ENCODE measurements at regions not wholly inside any gene's neighbourhood (a gene's known extent, or its start where the extent isn't known, plus 50 kb on each side); places are given as distances from the start of the nearest gene placed in this dataset.
A peak's percentile ranks its signal among the peaks of the same experiment; 100 is the strongest.
"Not testable (repeated sequence)": the region's sequence is repeated elsewhere in the genome, so short reads cannot be mapped to it uniquely, and the experiment has no call there.

GRCh38 chr10:46095943-46096342, 49.9 kb upstream of the MSMB start:
- not testable (repeated sequence) for DNase-seq, H3K27me3 ChIP-seq, H3K9me3 ChIP-seq, H3K36me3 ChIP-seq, H3K4me3 ChIP-seq
- peaks cover 0 to 25% (median 2%) of the 10 kb centered on the region in 4 donors for H3K4me1 ChIP-seq
- peak overlapping the region in 1 of 4 donors; percentile 76 for H3K27ac ChIP-seq

GRCh38 chr10:46096446-46096845, 50.4 kb upstream of the MSMB start:
- H3K4me3 ChIP-seq = no peak overlapping the region
- no peak for TF ChIP-seq POLR2A (IDR thresholded peaks at IDR 0.05)
- TF ChIP-seq, protein P1, sequence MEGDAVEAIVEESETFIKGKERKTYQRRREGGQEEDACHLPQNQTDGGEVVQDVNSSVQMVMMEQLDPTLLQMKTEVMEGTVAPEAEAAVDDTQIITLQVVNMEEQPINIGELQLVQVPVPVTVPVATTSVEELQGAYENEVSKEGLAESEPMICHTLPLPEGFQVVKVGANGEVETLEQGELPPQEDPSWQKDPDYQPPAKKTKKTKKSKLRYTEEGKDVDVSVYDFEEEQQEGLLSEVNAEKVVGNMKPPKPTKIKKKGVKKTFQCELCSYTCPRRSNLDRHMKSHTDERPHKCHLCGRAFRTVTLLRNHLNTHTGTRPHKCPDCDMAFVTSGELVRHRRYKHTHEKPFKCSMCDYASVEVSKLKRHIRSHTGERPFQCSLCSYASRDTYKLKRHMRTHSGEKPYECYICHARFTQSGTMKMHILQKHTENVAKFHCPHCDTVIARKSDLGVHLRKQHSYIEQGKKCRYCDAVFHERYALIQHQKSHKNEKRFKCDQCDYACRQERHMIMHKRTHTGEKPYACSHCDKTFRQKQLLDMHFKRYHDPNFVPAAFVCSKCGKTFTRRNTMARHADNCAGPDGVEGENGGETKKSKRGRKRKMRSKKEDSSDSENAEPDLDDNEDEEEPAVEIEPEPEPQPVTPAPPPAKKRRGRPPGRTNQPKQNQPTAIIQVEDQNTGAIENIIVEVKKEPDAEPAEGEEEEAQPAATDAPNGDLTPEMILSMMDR (IDR thresholded peaks at IDR 0.05) = no peak
- peaks cover 0 to 20% (median 2%) of the 10 kb centered on the region in 4 donors for H3K4me1 ChIP-seq
- no peak for DNase-seq
- H3K27ac ChIP-seq = peak overlapping the region in 1 of 4 donors; percentile 76
- H3K9me3 ChIP-seq = no peaks in the 10 kb centered on the region
- no peaks in the 10 kb centered on the region for H3K36me3 ChIP-seq
- H3K27me3 ChIP-seq = no peaks in the 10 kb centered on the region

- Histone ChIP-seq H3K27ac (peak overlapping the region in 1 of 4 donors; percentile 76), H3K9me3 (no peaks in the 10 kb centered on the region), H3K4me1 (peaks cover 0 to 15% (median 2%) of the 10 kb centered on the region in 4 donors), H3K36me3 (no peaks in the 10 kb centered on the region), H3K27me3 (no peaks in the 10 kb centered on the region), H3K4me3 (no peak overlapping the region)
- no peak for TF ChIP-seq POLR2A (IDR thresholded peaks at IDR 0.05)
- TF ChIP-seq, protein P1 (IDR thresholded peaks at IDR 0.05) = no peak
- DNase-seq = peak in 1 of 3 donors; percentile 48
These were observed 51.0 kb upstream of the MSMB start for GRCh38 chr10:46096909-46097575.

DNA sequence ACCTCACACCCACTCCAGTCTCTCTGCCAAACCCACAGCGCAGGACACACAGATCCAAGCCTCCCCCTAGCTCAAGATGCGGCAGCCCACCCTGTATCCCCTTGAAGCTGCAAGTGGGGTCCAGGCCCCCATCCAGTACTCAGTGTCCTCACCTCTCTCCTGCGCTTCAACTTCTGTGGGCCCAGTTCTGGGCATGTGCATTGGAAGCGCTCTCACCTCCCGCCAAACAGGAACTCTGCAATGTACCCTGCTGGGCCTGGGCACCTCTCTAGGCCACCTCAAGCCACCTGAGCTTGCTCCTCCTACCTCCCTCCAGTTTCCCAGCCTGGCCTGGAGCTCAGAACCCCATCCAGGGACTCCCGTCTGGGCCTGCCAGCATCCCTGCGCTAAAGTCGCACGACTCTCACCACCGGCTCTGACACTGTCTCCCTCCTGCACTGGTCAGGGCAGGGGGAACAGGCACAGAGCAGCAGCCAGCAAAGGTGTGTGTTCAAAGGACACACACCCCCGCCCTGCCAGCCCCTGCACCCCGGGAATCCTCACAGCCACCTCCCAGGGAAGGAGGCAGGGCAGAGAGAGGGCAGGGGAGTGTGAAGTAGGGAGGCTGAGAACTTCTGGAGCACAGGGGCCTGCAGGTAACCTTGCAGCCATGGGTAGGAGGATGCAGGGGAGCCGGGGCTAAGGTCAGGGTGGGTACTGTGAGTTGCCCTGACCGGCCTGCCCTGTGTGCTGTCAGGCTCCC, 51.7 kb upstream of the MSMB start:
- DNase-seq = no peak
- no peaks in the 10 kb centered on the region for H3K36me3 ChIP-seq
- H3K4me1 ChIP-seq = peaks cover 0 to 15% (median 0%) of the 10 kb centered on the region in 4 donors
- H3K27me3 ChIP-seq = no peaks in the 10 kb centered on the region
- peak overlapping the region in 1 of 4 donors; percentile 76 for H3K27ac ChIP-seq
- H3K4me3 ChIP-seq = no peak overlapping the region
- TF ChIP-seq, protein P1 (IDR thresholded peaks at IDR 0.05) = no peak
- no peak for TF ChIP-seq POLR2A (IDR thresholded peaks at IDR 0.05)
- no peaks in the 10 kb centered on the region for H3K9me3 ChIP-seq

DNA sequence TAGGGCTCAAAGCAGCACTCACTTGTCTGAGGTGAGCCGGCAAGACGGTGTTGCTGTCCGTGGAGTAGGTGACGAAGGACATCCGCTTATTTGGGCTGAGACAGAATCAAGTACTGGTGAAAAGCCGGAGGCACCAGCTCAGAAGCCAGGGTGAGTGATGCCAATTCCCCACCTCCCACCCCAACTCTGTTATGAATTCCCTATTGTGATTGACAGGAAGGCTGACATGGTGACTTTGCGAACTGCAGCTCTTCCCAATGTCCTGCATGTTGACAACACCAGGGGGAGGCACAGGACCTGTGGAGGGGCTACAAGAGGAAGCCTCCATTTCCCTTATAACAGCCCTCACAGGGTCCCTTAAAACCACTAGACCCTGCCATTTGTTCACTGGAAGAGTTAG, 52.3 kb upstream of the MSMB start:
- Histone ChIP-seq H3K9me3 (no peaks in the 10 kb centered on the region), H3K4me1 (peaks cover 0 to 15% (median 0%) of the 10 kb centered on the region in 4 donors), H3K27ac (no peak overlapping the region), H3K27me3 (no peaks in the 10 kb centered on the region), H3K36me3 (no peaks in the 10 kb centered on the region), H3K4me3 (no peak overlapping the region)
- no peak for TF ChIP-seq POLR2A (IDR thresholded peaks at IDR 0.05)
- TF ChIP-seq, protein P1 (IDR thresholded peaks at IDR 0.05) = no peak
- no peak for DNase-seq

DNA sequence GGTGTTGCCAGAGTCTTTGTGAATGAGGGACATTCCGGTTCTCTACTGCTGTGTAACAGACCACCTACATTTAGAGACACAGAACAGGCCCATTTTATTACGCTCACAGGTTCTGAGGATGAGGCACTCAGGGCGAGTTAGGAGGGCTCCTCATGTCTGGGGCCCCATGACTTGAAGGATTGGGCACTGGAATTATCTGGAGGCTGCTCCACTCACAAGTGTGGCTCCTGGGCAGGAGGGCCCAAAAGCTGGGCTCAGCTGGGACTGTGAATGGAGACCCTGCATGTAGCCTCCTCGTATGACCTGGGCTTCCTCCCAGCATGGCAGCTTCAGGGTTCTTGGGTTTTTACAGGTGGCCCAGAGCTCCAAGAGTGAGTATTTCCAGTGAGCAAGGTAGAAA, 52.9 kb upstream of the MSMB start:
- DNase-seq, H3K27ac ChIP-seq, H3K9me3 ChIP-seq, H3K36me3 ChIP-seq, H3K27me3 ChIP-seq, H3K4me3 ChIP-seq: not testable (repeated sequence)
- peaks cover 0 to 15% (median 0%) of the 10 kb centered on the region in 4 donors for H3K4me1 ChIP-seq

All from Peyer's patch (tissue), 4 donors.